ENCODE measurements at regions not wholly inside any gene's neighbourhood (a gene's known extent, or its start where the extent isn't known, plus 50 kb on each side); places are given as distances from the start of the nearest gene placed in this dataset.

- no peaks in the 10 kb centered on the region for H3K36me3 ChIP-seq
- no peak overlapping the region for H3K27ac ChIP-seq
- H3K4me3 ChIP-seq: no peak overlapping the region
- no peaks in the 10 kb centered on the region for H3K9me3 ChIP-seq
- no peaks in the 10 kb centered on the region for H3K4me1 ChIP-seq
- peak in 2 of 3 donors; percentile 44 to 45 for TF ChIP-seq CTCF (IDR thresholded peaks at IDR 0.05)
- no peak for TF ChIP-seq POLR2AphosphoS5 (IDR thresholded peaks at IDR 0.05)
- TF ChIP-seq POLR2A (IDR thresholded peaks at IDR 0.05): no peak
- intact Hi-C loops (cut with DNase I; ENCODE audit: low total_unique reads): no loop called here
- H3K27me3 ChIP-seq: no peaks in the 10 kb centered on the region
- DNase-seq (ENCODE audit: low spot score in 2 of 2): no peak
These were observed 97.8 kb upstream of the OGFRL1 start for GRCh38 chr6:71190809-71191208.

GRCh38 chr6:71194724-71195123, 93.9 kb upstream of the OGFRL1 start:
- no peak for TF ChIP-seq POLR2AphosphoS5 (IDR thresholded peaks at IDR 0.05)
- no peak for TF ChIP-seq POLR2A (IDR thresholded peaks at IDR 0.05)
- no peak for TF ChIP-seq CTCF (IDR thresholded peaks at IDR 0.05)
- Histone ChIP-seq H3K9me3 (no peaks in the 10 kb centered on the region), H3K4me1 (no peaks in the 10 kb centered on the region), H3K36me3 (no peaks in the 10 kb centered on the region), H3K4me3 (no peak overlapping the region), H3K27me3 (no peaks in the 10 kb centered on the region), H3K27ac (no peak overlapping the region)
- no peak for DNase-seq (ENCODE audit: low spot score in 2 of 2)
- intact Hi-C loops (cut with DNase I; ENCODE audit: low total_unique reads): no loop called here

GRCh38 chr6:71197267-71197666, 91.3 kb upstream of the OGFRL1 start:
- no peak overlapping the region for H3K4me3 ChIP-seq
- no peak for TF ChIP-seq POLR2A (IDR thresholded peaks at IDR 0.05)
- TF ChIP-seq POLR2AphosphoS5 (IDR thresholded peaks at IDR 0.05): no peak
- TF ChIP-seq CTCF (IDR thresholded peaks at IDR 0.05): no peak
- H3K27me3 ChIP-seq: no peaks in the 10 kb centered on the region
- peak overlapping the region in 1 of 2 donors; percentile 15 for H3K27ac ChIP-seq
- no peaks in the 10 kb centered on the region for H3K36me3 ChIP-seq
- no peak for DNase-seq (ENCODE audit: low spot score in 2 of 2)
- intact Hi-C loops (cut with DNase I; ENCODE audit: low total_unique reads): no loop called here
- H3K9me3 ChIP-seq: no peaks in the 10 kb centered on the region
- no peaks in the 10 kb centered on the region for H3K4me1 ChIP-seq

- H3K9me3 ChIP-seq: no peaks in the 10 kb centered on the region
- no peaks in the 10 kb centered on the region for H3K36me3 ChIP-seq
- DNase-seq (ENCODE audit: low spot score in 2 of 2): no peak
- H3K27ac ChIP-seq: peak overlapping the region; percentile 15 to 39
- TF ChIP-seq POLR2A (IDR thresholded peaks at IDR 0.05) (no peak), POLR2AphosphoS5 (IDR thresholded peaks at IDR 0.05) (no peak), CTCF (IDR thresholded peaks at IDR 0.05) (no peak)
- H3K4me1 ChIP-seq: no peaks in the 10 kb centered on the region
- H3K4me3 ChIP-seq: peak overlapping the region in 1 of 3 donors; percentile 6
- no peaks in the 10 kb centered on the region for H3K27me3 ChIP-seq
- intact Hi-C loops (cut with DNase I; ENCODE audit: low total_unique reads): no loop called here
These were observed 90.8 kb upstream of the OGFRL1 start for GRCh38 chr6:71197780-71198179.

- Histone ChIP-seq H3K4me3 (no peak overlapping the region), H3K9me3 (no peaks in the 10 kb centered on the region), H3K27ac (no peak overlapping the region), H3K27me3 (no peaks in the 10 kb centered on the region), H3K36me3 (no peaks in the 10 kb centered on the region), H3K4me1 (no peaks in the 10 kb centered on the region)
- TF ChIP-seq POLR2AphosphoS5 (IDR thresholded peaks at IDR 0.05) (no peak), CTCF (IDR thresholded peaks at IDR 0.05) (no peak), POLR2A (IDR thresholded peaks at IDR 0.05) (no peak)
- intact Hi-C loops (cut with DNase I; ENCODE audit: low total_unique reads): no loop called here
- DNase-seq (ENCODE audit: low spot score in 2 of 2): no peak
These were observed 89.7 kb upstream of the OGFRL1 start for GRCh38 chr6:71198908-71199307.

All from breast epithelium (tissue), 4 donors.